Colonic mucosa (tissue), 4 donors: ENCODE measurements at regions not wholly inside any gene's neighbourhood (a gene's known extent, or its start where the extent isn't known, plus 50 kb on each side); places are given as distances from the start of the nearest gene placed in this dataset.

Experiments
- DNase-seq: peaks from one replicate; pipeline ENCODE4 v3.0.0-alpha.2; 2020
- H3K27ac ChIP-seq: fragments of 200-600 bp; one replicate; pipeline ENCODE4 v1.8.0; 2021
- H3K27me3 ChIP-seq: fragments of 200-600 bp; one replicate; pipeline ENCODE4 v1.8.0; 2021
- H3K36me3 ChIP-seq: fragments of 200-600 bp; one replicate; pipeline ENCODE4 v1.8.0; 2021
- H3K4me1 ChIP-seq: fragments of 200-600 bp; one replicate; pipeline ENCODE4 v1.8.0; 2021; ENCODE audit warnings: mild to moderate bottlenecking
- H3K4me3 ChIP-seq: fragments of 200-600 bp; one replicate; pipeline ENCODE4 v1.8.0; 2021
- H3K9ac ChIP-seq, 2 donors: one replicate each; pipeline ENCODE4 v1.7.0; 2013; ENCODE audit warnings: control low read depth in 2 of 2, low read depth in 2 of 2, low read length in 2 of 2
- H3K9me3 ChIP-seq: fragments of 200-600 bp; one replicate; pipeline ENCODE4 v1.8.0; 2021
- CTCF ChIP-seq: fragments of 200-600 bp; IDR thresholded peaks from one replicate; pipeline ENCODE4 v1.8.0; 2022; ENCODE audit warnings: antibody characterized with exemption, mild to moderate bottlenecking
- intact Hi-C: fragments of 100-400 bp; cut with DNase I; formaldehyde crosslinking; loops from one replicate; pipeline ENCODE4 v1.14.1; 2022
- donor health status: healthy.
- donor health status: DM: no; HTN: no; CAD: no.
- donor health status: DM: no; HTN: no; CAD: no.

GRCh38 chr16:9177861-9178260 is 86.4 kb downstream of the HAPSTR1 start:
- Histone ChIP-seq H3K27ac (no peak overlapping the region), H3K27me3 (no peaks in the 10 kb centered on the region), H3K9me3 (no peaks in the 10 kb centered on the region), H3K4me1 (no peaks in the 10 kb centered on the region), H3K36me3 (no peaks in the 10 kb centered on the region), H3K4me3 (no peak overlapping the region), H3K9ac (no peak overlapping the region)
- DNase-seq = no peak
- intact Hi-C loops = no loop called here
- TF ChIP-seq CTCF = no peak

- no peak for TF ChIP-seq CTCF
- no peaks in the 10 kb centered on the region for H3K4me1 ChIP-seq
- H3K27me3 ChIP-seq = no peaks in the 10 kb centered on the region
- no peak for DNase-seq
- intact Hi-C loops = no loop called here
- H3K36me3 ChIP-seq = no peaks in the 10 kb centered on the region
- H3K27ac ChIP-seq = no peak overlapping the region
- no peak overlapping the region for H3K4me3 ChIP-seq
- H3K9me3 ChIP-seq = no peaks in the 10 kb centered on the region
- no peak overlapping the region for H3K9ac ChIP-seq
Measured at GRCh38 chr16:9183682-9184353, 92.4 kb downstream of the HAPSTR1 start.

GRCh38 chr16:9184354-9184690 is 92.9 kb downstream of the HAPSTR1 start:
- intact Hi-C loops = no loop called here
- Histone ChIP-seq H3K9me3 (no peaks in the 10 kb centered on the region), H3K36me3 (no peaks in the 10 kb centered on the region), H3K4me1 (no peaks in the 10 kb centered on the region), H3K9ac (no peak overlapping the region), H3K27ac (no peak overlapping the region), H3K27me3 (no peaks in the 10 kb centered on the region), H3K4me3 (no peak overlapping the region)
- no peak for TF ChIP-seq CTCF
- no peak for DNase-seq

GRCh38 chr16:9185381-9185780 is 93.9 kb downstream of the HAPSTR1 start:
- no peaks in the 10 kb centered on the region for H3K36me3 ChIP-seq
- no peak overlapping the region for H3K9ac ChIP-seq
- no peaks in the 10 kb centered on the region for H3K9me3 ChIP-seq
- H3K4me3 ChIP-seq = no peak overlapping the region
- intact Hi-C loops = no loop called here
- TF ChIP-seq CTCF = no peak
- H3K27ac ChIP-seq = no peak overlapping the region
- no peaks in the 10 kb centered on the region for H3K4me1 ChIP-seq
- H3K27me3 ChIP-seq = no peaks in the 10 kb centered on the region
- DNase-seq = no peak

GRCh38 chr16:9186061-9186460 is 94.6 kb downstream of the HAPSTR1 start:
- Histone ChIP-seq H3K4me3 (no peak overlapping the region), H3K9me3 (no peaks in the 10 kb centered on the region), H3K27me3 (no peaks in the 10 kb centered on the region), H3K4me1 (no peaks in the 10 kb centered on the region), H3K9ac (no peak overlapping the region), H3K36me3 (no peaks in the 10 kb centered on the region), H3K27ac (no peak overlapping the region)
- intact Hi-C loops = no loop called here
- no peak for TF ChIP-seq CTCF
- DNase-seq = no peak
